HepG2 (cell line): ENCODE measurements at regions not wholly inside any gene's neighbourhood (a gene's known extent, or its start where the extent isn't known, plus 50 kb on each side); places are given as distances from the start of the nearest gene placed in this dataset.

Experiments
- ATAC-seq: fragments of 200-7000 bp; cut with Tn5 transposase; 3 replicates; pipeline ENCODE4 v1.9.1; 2020; ENCODE audit warnings: mild to moderate bottlenecking, moderate library complexity
- BruUV-seq: library from RNA; stranded (reverse); fragments of 400-500 nt; replicated peaks from 2 replicates; lab custom pipeline; 2021; lab: Mats Ljungman, UMichigan
- CTCF ChIA-PET: fragments of 300-600 bp; formaldehyde crosslinking; extraction: SDS; loops from one replicate; lab custom pipeline; 2021; ENCODE audit warnings: low total read pairs, inconsistent platforms, low intra/inter-chr PET ratio; lab: Yijun Ruan, JAX
- POLR2A ChIA-PET: fragments of 350-600 bp; sonication (Branson Sonifier 250); formaldehyde crosslinking; loops from one replicate; lab custom pipeline; 2020; ENCODE audit warnings: antibody characterized with exemption, inconsistent platforms; lab: Yijun Ruan, JAX
- DNase-seq: peaks from one replicate; pipeline ENCODE4 v3.0.0-alpha.2; 2015; ENCODE audit warnings: low spot score
- FAIRE-seq: peaks from 3 replicates; lab custom pipeline; 2011; peaks lifted over from hg19 to GRCh38; lab: Jason Lieb, UNC
- H2AFZ ChIP-seq: one replicate; pipeline ENCODE4 v1.6.1; 2011; ENCODE audit warnings: low read length, inconsistent platforms
- H3K27ac ChIP-seq: fragments of 300-600 bp; 3 replicates; pipeline ENCODE4 v1.8.0; 2011; ENCODE audit warnings: mixed run types, mild to moderate bottlenecking, mixed read lengths, low read length, inconsistent platforms; ENCODE audit not compliant: insufficient read depth; ENCODE audit errors: extremely low read length
- H3K27me3 ChIP-seq, 2 experiments: fragments of 200-600 bp in 1 of 2; 2 replicates in 1 of 2; 3 replicates in 1 of 2; pipeline versions ENCODE4 v1.6.0 to v1.8.0; 2011; ENCODE audit warnings: low read length in 2 of 2, mild to moderate bottlenecking in 2 of 2, moderate library complexity in 2 of 2, inconsistent platforms in 1 of 2; ENCODE audit not compliant: insufficient read depth in 2 of 2, control insufficient read depth in 1 of 2
- H3K36me3 ChIP-seq, 2 experiments: fragments of 200-600 bp in 1 of 2; replicated peaks in 1 of 2; 2 replicates in 1 of 2; 3 replicates in 1 of 2; pipeline versions ENCODE4 v1.5.1 to v1.8.0; 2011; ENCODE audit warnings: low read length in 2 of 2, inconsistent platforms in 1 of 2; ENCODE audit not compliant: insufficient read depth in 2 of 2, control insufficient read depth in 1 of 2
- H3K4me1 ChIP-seq: 2 replicates; pipeline ENCODE4 v1.5.1; 2012; ENCODE audit warnings: low read length, inconsistent platforms; ENCODE audit not compliant: insufficient read depth
- H3K4me2 ChIP-seq: 2 replicates; pipeline ENCODE4 v1.6.0; 2011; ENCODE audit warnings: low read depth, low read length, inconsistent platforms
- H3K4me3 ChIP-seq, 3 experiments: fragments of 200-600 bp in 1 of 3; sonication (generic), shearing (Covaris generic) in 1 of 3; replicated peaks in 1 of 3; 2 replicates each; pipeline ENCODE4 v1.5.1; 2011 to 2016; ENCODE audit warnings: low read length in 3 of 3, inconsistent platforms in 2 of 3, low read depth in 2 of 3, mild to moderate bottlenecking in 2 of 3, control low read depth in 1 of 3, mixed read lengths in 1 of 3; ENCODE audit not compliant: insufficient read depth in 1 of 3
- H3K79me2 ChIP-seq: one replicate; pipeline ENCODE4 v1.6.1; 2011; ENCODE audit warnings: low read length, inconsistent platforms; ENCODE audit not compliant: insufficient read depth
- H3K9ac ChIP-seq: 2 replicates; pipeline ENCODE4 v1.6.0; 2011; ENCODE audit warnings: mild to moderate bottlenecking, low read depth, low read length, inconsistent platforms; ENCODE audit not compliant: insufficient read depth
- H3K9me3 ChIP-seq: 2 replicates; pipeline ENCODE4 v1.5.1; 2012; ENCODE audit warnings: mild to moderate bottlenecking, low read length
- H4K20me1 ChIP-seq: 2 replicates; pipeline ENCODE4 v1.6.0; 2011; ENCODE audit warnings: inconsistent platforms, mild to moderate bottlenecking, low read length, moderate library complexity; ENCODE audit not compliant: insufficient read depth
- DPF2 ChIP-seq: sonication (generic); formaldehyde crosslinking; IDR thresholded peaks from 2 replicates; pipeline ENCODE4 v1.4.0; 2020; ENCODE audit warnings: mild to moderate bottlenecking, low read depth, missing genetic modification reagents, borderline replicate concordance
- GATAD2A ChIP-seq: IDR thresholded peaks from 2 replicates; pipeline ENCODE4 v1.6.1; 2016
- KLF16 ChIP-seq, 2 experiments: sonication (generic) in 1 of 2; formaldehyde crosslinking in 1 of 2; IDR thresholded peaks; 2 replicates each; pipeline versions ENCODE4 v1.6.1 to v1.8.0; 2016 to 2023; ENCODE audit warnings: missing genetic modification reagents in 2 of 2, missing compliant biosample characterization in 1 of 2
- MEIS2 ChIP-seq: sonication (generic); formaldehyde crosslinking; IDR thresholded peaks from 2 replicates; pipeline ENCODE4 v1.9.0; 2021; ENCODE audit warnings: mild to moderate bottlenecking, missing genetic modification reagents
- SATB2 ChIP-seq: sonication (generic); formaldehyde crosslinking; IDR thresholded peaks from 2 replicates; pipeline ENCODE4 v1.5.0; 2020; ENCODE audit warnings: missing genetic modification reagents
- SMARCE1 ChIP-seq: fragments of 450-650 bp; IDR thresholded peaks from 2 replicates; pipeline ENCODE4 v1.6.1; 2017; ENCODE audit warnings: borderline replicate concordance
- ZBTB20 ChIP-seq: sonication (generic); formaldehyde crosslinking; IDR thresholded peaks from 2 replicates; pipeline ENCODE4 v1.8.1; 2023; ENCODE audit warnings: missing genetic modification reagents, low read depth, mild to moderate bottlenecking, borderline replicate concordance
- ZNF720 ChIP-seq: sonication (generic); formaldehyde crosslinking; IDR thresholded peaks from 2 replicates; pipeline ENCODE4 v1.4.0; 2020; ENCODE audit warnings: missing genetic modification reagents
- ZSCAN22 ChIP-seq: sonication (generic); formaldehyde crosslinking; IDR thresholded peaks from 2 replicates; pipeline ENCODE4 v1.4.0; 2020; ENCODE audit warnings: mild to moderate bottlenecking, missing genetic modification reagents
- WGBS: methylation state at CpG from one replicate; pipeline ENCODE4 v1.1.6; 2017; ENCODE audit warnings: low lambda C conversion rate; 5-methylcytosine and 5-hydroxymethylcytosine counted together
- in situ Hi-C: cut with HindIII; loops from 2 replicates; pipeline ENCODE4 v1.10.0; 2017; ENCODE audit warnings: low pct_unique_long_range_greater_than_20kb; ENCODE audit not compliant: extremely low pct_ligation_motif_present
- intact Hi-C: fragments of 100-400 bp; cut with micrococcal nuclease; formaldehyde crosslinking; loops from one replicate; pipeline ENCODE4 v1.10.0; 2022; ENCODE audit not compliant: unreplicated experiment
- TF ChIP-seq, protein P1 (sequence below), 2 experiments: sonication (generic) in 1 of 2; formaldehyde crosslinking in 1 of 2; IDR thresholded peaks; 2 replicates each; pipeline versions ENCODE4 v1.4.0 to v1.6.1; 2018 to 2020; ENCODE audit warnings: missing genetic modification reagents in 2 of 2, borderline replicate concordance in 1 of 2, low read depth in 1 of 2, mild to moderate bottlenecking in 1 of 2, missing biosample characterization in 1 of 2
- TF ChIP-seq, protein P2 (sequence below): sonication (generic); formaldehyde crosslinking; IDR thresholded peaks from 2 replicates; pipeline ENCODE4 v1.5.1; 2020; ENCODE audit warnings: mild to moderate bottlenecking, missing genetic modification reagents, moderate library complexity
- TF ChIP-seq, protein P3 (sequence below): sonication (generic); formaldehyde crosslinking; IDR thresholded peaks from 2 replicates; pipeline ENCODE4 v1.4.0; 2020; ENCODE audit warnings: missing genetic modification reagents
- TF ChIP-seq, protein P4 (sequence below): IDR thresholded peaks from 2 replicates; pipeline ENCODE4 v1.6.1; 2016; ENCODE audit warnings: low read depth, borderline replicate concordance

DNA sequence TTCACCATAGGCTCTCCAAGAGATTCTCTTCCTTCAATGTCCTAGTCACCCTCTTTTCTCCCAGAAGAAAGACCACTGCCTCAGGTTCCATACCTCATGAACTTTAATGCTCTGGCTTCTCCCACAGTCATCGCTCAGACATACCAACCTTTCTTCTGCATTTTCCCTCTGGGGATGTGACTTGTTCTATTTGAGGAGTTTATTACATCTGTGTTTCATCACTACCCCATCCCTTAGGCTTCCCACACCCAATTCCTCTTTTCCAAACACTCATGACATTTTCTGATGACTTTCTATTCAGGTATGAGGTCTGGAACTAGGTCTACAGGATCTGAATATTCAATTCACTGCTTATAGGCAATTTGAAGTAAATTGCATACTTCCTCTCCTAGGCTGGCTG is 298.6 kb upstream of the MAP2 start:
- in situ Hi-C loops, result no loop called here
- H2AFZ ChIP-seq, result no peak overlapping the region
- H3K4me2 ChIP-seq, result no peak overlapping the region
- H3K4me3 ChIP-seq, result no peak overlapping the region
- no peaks in the 10 kb centered on the region for H3K4me1 ChIP-seq
- ChIA-PET POLR2A (no interaction called here), CTCF (no interaction called here)
- H4K20me1 ChIP-seq, result no peaks in the 10 kb centered on the region
- no peaks in the 10 kb centered on the region for H3K9me3 ChIP-seq
- no peak overlapping the region for H3K9ac ChIP-seq
- intact Hi-C loops, result no loop called here
- no peaks in the 10 kb centered on the region for H3K79me2 ChIP-seq
- H3K36me3 ChIP-seq, result no peaks in the 10 kb centered on the region
- ATAC-seq (no peak), DNase-seq (no peak), FAIRE-seq (no peak)
- H3K27me3 ChIP-seq, result no peaks in the 10 kb centered on the region
- no TSS peak for BruUV-seq
- H3K27ac ChIP-seq, result no peak overlapping the region
- WGBS, result 0% methylated on average over 1 of the region's 1 CpG
- TF ChIP-seq GATAD2A (CRISPR knock-in tag) (no peak), ZNF720 (CRISPR knock-in tag) (no peak), MEIS2 (CRISPR knock-in tag) (no peak), DPF2 (CRISPR knock-in tag) (no peak), SATB2 (CRISPR knock-in tag) (no peak), ZSCAN22 (CRISPR knock-in tag) (no peak), ZBTB20 (CRISPR knock-in tag) (no peak), SMARCE1 (no peak), KLF16 (CRISPR knock-in tag; IDR thresholded peaks at IDR 0.05) (no peak)
- TF ChIP-seq, protein P1, sequence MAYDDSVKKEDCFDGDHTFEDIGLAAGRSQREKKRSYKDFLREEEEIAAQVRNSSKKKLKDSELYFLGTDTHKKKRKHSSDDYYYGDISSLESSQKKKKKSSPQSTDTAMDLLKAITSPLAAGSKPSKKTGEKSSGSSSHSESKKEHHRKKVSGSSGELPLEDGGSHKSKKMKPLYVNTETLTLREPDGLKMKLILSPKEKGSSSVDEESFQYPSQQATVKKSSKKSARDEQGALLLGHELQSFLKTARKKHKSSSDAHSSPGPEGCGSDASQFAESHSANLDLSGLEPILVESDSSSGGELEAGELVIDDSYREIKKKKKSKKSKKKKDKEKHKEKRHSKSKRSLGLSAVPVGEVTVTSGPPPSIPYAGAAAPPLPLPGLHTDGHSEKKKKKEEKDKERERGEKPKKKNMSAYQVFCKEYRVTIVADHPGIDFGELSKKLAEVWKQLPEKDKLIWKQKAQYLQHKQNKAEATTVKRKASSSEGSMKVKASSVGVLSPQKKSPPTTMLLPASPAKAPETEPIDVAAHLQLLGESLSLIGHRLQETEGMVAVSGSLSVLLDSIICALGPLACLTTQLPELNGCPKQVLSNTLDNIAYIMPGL (CRISPR knock-in tag; IDR thresholded peaks at IDR 0.05; ENCODE audit: borderline replicate concordance in 1 of 2, low read depth in 1 of 2), result no peak
- TF ChIP-seq, protein P2, sequence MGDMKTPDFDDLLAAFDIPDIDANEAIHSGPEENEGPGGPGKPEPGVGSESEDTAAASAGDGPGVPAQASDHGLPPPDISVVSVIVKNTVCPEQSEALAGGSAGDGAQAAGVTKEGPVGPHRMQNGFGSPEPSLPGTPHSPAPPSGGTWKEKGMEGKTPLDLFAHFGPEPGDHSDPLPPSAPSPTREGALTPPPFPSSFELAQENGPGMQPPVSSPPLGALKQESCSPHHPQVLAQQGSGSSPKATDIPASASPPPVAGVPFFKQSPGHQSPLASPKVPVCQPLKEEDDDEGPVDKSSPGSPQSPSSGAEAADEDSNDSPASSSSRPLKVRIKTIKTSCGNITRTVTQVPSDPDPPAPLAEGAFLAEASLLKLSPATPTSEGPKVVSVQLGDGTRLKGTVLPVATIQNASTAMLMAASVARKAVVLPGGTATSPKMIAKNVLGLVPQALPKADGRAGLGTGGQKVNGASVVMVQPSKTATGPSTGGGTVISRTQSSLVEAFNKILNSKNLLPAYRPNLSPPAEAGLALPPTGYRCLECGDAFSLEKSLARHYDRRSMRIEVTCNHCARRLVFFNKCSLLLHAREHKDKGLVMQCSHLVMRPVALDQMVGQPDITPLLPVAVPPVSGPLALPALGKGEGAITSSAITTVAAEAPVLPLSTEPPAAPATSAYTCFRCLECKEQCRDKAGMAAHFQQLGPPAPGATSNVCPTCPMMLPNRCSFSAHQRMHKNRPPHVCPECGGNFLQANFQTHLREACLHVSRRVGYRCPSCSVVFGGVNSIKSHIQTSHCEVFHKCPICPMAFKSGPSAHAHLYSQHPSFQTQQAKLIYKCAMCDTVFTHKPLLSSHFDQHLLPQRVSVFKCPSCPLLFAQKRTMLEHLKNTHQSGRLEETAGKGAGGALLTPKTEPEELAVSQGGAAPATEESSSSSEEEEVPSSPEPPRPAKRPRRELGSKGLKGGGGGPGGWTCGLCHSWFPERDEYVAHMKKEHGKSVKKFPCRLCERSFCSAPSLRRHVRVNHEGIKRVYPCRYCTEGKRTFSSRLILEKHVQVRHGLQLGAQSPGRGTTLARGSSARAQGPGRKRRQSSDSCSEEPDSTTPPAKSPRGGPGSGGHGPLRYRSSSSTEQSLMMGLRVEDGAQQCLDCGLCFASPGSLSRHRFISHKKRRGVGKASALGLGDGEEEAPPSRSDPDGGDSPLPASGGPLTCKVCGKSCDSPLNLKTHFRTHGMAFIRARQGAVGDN (CRISPR knock-in tag), result no peak
- TF ChIP-seq, protein P3, sequence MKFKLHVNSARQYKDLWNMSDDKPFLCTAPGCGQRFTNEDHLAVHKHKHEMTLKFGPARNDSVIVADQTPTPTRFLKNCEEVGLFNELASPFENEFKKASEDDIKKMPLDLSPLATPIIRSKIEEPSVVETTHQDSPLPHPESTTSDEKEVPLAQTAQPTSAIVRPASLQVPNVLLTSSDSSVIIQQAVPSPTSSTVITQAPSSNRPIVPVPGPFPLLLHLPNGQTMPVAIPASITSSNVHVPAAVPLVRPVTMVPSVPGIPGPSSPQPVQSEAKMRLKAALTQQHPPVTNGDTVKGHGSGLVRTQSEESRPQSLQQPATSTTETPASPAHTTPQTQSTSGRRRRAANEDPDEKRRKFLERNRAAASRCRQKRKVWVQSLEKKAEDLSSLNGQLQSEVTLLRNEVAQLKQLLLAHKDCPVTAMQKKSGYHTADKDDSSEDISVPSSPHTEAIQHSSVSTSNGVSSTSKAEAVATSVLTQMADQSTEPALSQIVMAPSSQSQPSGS, result no peak
- TF ChIP-seq, protein P4, sequence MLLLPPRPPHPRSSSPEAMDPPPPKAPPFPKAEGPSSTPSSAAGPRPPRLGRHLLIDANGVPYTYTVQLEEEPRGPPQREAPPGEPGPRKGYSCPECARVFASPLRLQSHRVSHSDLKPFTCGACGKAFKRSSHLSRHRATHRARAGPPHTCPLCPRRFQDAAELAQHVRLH, result no peak
